Fibroblast of pulmonary artery (primary cell): ENCODE measurements at regions not wholly inside any gene's neighbourhood (a gene's known extent, or its start where the extent isn't known, plus 50 kb on each side); places are given as distances from the start of the nearest gene placed in this dataset.

ENCODE experiments used
- DNase-seq: peaks from one replicate; pipeline ENCODE4 v3.0.0-alpha.2; 2010; ENCODE audit warnings: low read depth
- H3K4me3 ChIP-seq: replicated peaks from 2 replicates; pipeline ENCODE4 v1.5.1; 2011; ENCODE audit warnings: low read depth, mild to moderate bottlenecking, control low read depth, low read length, moderate library complexity
- CTCF ChIP-seq: IDR thresholded peaks from 2 replicates; pipeline ENCODE4 v1.5.1; 2011; ENCODE audit warnings: mild to moderate bottlenecking, control low read depth, low read length, inconsistent platforms; ENCODE audit errors: missing control alignments

DNA sequence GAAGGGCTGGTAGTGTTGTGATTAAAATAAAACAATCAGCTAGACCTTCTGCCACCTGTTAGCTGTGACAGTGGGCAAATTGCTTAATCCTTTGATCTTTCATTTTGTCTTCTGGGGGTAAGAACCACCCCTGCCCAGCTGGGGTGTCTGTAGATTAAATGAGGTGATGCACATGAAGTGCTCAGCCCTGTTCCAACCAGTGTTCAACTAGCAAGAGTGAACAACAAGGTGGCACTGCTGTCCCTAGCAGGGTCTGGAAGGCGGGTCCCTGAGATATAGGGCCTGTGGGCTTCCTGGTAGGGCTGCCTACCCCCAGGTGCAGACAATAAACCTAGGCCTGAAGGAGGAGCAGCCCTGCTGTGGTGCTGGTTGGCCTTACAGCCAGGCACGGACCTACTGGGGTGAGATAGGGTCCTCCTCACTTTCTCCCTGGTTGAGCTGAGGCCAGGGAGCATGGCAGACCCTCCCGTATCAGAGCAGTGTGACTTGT, 60.6 kb downstream of the ARL6IP4 start:
- no peak for DNase-seq
- H3K4me3 ChIP-seq, result no peak overlapping the region
- no peak for TF ChIP-seq CTCF

- DNase-seq, result no peak
- H3K4me3 ChIP-seq, result no peak overlapping the region
- no peak for TF ChIP-seq CTCF
Measured at GRCh38 chr12:123040106-123040505, 59.6 kb downstream of the ARL6IP4 start.

GRCh38 chr12:123038966-123039365, 58.5 kb downstream of the ARL6IP4 start:
- DNase-seq, result no peak
- H3K4me3 ChIP-seq, result no peak overlapping the region
- TF ChIP-seq CTCF, result no peak

DNA sequence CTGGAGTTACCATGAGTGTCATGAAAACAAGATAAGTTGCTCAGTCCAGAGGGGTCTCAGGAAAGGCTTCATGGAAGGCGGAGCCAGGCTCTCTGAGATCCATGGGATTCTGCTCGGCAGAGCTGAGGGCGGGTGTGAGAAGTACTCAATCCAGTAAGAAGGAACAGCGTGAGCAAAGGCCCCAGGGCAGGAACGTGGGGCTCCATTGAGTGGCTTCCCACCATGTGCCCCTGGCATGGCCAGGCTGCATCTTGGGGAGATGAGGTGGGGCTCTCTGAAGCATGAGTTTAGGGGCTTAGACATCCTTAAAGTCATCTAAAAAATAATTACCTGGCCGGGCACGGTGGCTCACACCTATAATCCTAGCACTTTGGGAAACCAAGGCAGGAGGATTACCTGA, 58.0 kb downstream of the ARL6IP4 start:
- no peak overlapping the region for H3K4me3 ChIP-seq
- no peak for TF ChIP-seq CTCF
- no peak for DNase-seq

DNA sequence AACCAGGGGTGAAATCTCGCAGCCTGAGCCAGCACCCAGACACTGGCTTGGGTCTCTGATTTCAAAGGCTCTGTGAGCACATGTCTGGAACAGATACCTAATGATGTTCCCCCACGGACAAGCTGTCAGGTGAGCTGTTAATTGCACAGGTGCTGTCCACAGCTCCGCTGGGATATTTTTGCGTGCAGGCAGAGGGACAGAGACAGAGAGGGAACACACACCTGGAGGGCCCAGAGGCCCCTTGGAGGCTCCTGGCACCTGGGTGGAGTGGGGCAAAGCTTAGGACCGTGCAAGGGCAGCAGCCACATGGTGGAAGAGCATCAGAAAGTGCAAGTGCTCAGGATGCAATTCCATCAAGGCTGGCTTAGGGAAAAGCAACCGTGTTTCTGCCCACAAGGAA, 57.3 kb downstream of the ARL6IP4 start:
- no peak for DNase-seq
- H3K4me3 ChIP-seq, result no peak overlapping the region
- no peak for TF ChIP-seq CTCF

GRCh38 chr12:123036466-123037285, 56.2 kb downstream of the ARL6IP4 start:
- no peak overlapping the region for H3K4me3 ChIP-seq
- DNase-seq, result no peak
- no peak for TF ChIP-seq CTCF

DNA sequence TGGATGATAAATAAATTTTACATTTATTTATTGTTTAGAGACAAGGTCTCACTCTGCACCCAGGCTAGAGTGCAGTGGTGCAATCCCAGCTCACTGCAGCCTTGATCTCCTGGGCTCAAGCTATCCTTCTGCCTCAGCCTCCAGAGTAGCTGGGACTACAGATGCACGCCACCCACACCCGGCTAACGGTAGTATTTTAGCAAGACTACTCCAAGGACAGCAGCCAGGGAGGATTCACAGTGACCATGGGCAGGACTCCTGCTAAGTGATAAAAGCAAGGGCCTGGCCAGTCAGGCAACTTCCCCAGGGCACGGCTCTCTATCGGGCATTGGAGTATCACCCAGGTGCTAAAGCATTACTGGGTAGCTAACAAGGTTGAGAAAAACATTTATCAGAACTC, 55.4 kb downstream of the ARL6IP4 start:
- no peak for TF ChIP-seq CTCF
- H3K4me3 ChIP-seq, result no peak overlapping the region
- DNase-seq, result no peak
